ENCODE measurements at regions not wholly inside any gene's neighbourhood (a gene's known extent, or its start where the extent isn't known, plus 50 kb on each side); places are given as distances from the start of the nearest gene placed in this dataset.
A peak's percentile ranks its signal among the peaks of the same experiment; 100 is the strongest.
"Not testable (repeated sequence)": the region's sequence is repeated elsewhere in the genome, so short reads cannot be mapped to it uniquely, and the experiment has no call there.

GRCh38 chr5:39779831-39780230, 355.1 kb upstream of the DAB2 start:
- DNase-seq = peak; percentile 48

GRCh38 chr5:39775797-39776365, 351.1 kb upstream of the DAB2 start:
- peak; percentile 25 for DNase-seq

DNA sequence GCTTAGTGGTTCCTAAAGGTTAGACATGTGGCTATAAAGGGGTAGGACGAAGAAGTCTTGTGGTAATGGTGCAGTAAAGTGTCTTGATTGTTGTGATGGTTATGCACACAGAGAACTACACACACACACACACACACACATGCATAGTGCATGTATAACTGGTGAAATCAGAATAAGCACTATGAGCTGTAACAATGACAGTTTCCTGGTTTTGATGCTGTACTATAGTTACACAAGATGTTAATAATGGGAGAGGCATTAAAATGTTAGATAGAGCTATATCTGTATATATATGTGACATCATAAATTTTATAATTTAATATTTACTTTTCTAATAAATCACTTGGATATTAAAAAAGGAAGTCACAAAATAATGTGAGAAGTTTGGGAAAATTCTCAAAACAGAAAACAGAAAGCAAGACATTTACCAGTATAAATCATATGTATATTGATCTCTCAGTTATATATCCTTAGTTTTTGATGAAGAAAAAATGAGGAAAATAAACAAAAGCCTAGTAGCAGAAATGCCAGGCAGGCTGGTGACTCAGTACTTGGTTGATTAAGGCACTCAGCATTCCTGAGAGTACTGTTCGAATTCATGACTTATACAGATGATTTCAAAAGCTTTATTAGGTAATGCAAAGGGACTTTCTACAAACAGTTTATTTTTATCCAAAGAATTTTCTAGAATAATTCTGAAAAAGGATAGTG, 350.5 kb upstream of the DAB2 start:
- DNase-seq = peak; percentile 91

DNA sequence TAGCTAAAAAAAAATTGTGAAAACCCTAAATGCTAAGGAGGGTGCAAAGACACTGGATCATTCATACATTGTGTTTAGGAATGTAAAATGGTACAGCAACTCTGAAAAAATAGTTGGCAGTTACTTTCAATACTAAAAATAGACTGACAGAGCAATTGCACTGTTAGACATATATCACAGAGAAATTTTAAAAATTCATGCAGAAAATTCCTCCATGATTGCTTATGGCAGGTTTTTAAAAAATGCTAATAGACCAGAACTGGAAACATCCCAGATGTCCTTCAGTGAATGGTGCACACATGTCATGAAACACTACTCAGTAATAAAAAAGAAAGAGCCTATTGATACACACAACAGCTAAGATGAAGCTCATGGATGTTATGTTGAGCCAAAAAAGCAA, 349.8 kb upstream of the DAB2 start:
- DNase-seq = peak; percentile 76

- no peak for DNase-seq
Observed at GRCh38 chr5:39772307-39772706, 347.5 kb upstream of the DAB2 start.

DNA sequence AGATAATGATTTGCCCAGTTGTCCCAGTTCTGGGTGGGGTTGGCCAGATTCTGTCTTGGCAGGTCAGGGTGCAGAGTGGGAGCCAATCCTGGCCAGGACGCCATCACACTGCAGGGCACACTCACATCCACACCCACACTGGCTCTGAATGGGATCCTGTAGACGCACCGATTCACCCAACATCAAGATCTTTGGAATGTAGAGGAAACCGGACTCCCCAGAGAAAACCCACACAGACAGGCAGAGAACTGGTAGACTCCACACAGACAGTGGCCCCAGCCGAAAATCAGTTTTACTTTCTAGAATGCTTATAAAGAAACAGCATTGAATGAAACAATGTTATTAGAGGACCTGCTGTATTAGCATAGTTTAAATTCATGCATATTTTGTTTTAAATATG, 343.1 kb upstream of the DAB2 start:
- DNase-seq = no peak

DNA sequence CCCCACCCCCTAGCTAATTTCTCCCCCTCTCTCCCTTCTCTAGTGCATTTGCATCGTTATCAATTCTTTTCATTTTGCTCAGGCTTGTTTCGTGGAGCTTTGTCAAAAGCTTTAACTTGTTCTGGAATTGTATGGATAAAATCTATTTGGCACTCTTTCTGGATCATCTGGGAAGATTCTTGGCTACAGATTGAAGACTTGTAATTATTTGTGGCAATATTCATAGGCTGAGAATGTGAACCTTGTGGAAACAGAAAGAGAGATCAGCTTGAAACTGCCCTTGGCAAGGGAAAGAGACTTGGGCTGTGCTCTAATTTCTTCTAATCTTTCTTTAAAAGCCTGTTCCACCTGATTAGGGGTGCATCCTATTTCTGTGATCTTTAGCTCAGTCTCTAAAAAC, 340.6 kb upstream of the DAB2 start:
- DNase-seq = peak; percentile 78

- DNase-seq = no peak
Observed at GRCh38 chr5:39762761-39763160, 338.0 kb upstream of the DAB2 start.

- DNase-seq = no peak
Observed at GRCh38 chr5:39761199-39761950, 336.6 kb upstream of the DAB2 start.

GRCh38 chr5:39760385-39761198, 335.8 kb upstream of the DAB2 start:
- DNase-seq = peak; percentile 98

DNA sequence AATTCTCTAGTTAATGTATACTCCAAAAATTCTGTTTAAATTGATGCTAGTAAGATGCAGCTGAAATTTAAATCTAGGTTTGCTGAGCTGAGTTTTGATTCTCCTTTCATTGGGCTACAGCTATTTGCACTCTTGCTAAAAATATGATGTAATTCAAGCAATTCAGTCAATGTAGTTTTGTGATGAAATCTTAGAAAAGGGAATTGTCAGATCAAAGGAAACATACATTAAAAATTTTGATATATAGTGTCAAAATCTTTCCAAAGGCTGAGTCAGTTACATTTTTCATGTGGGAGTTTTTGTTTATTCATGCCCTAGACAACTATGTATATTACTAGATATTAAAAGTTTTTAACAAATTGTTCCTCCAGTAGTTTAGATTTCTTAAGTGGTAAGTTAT, 334.9 kb upstream of the DAB2 start:
- peak; percentile 58 for DNase-seq

GRCh38 chr5:39758426-39758825, 333.6 kb upstream of the DAB2 start:
- peak; percentile 33 for DNase-seq

DNA sequence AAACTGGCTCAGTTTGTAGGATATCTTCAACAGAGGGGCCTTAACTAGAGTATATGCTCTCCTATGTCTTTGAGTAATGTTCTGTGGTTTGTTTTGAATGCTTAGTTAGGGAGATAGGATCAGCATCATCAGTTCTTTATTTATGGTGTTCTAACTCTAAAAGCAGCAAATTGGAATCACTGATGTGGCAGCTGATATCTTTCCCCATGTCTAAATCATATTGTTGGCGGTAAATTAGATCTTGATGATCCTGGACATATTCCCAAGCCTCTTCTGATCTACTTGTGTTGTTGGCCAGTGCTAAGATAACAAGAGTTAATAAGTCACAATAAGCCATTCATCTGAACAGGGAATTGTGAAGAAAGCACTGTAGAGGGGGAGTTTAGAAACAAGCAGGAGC, 332.4 kb upstream of the DAB2 start:
- peak; percentile 85 for DNase-seq

DNA sequence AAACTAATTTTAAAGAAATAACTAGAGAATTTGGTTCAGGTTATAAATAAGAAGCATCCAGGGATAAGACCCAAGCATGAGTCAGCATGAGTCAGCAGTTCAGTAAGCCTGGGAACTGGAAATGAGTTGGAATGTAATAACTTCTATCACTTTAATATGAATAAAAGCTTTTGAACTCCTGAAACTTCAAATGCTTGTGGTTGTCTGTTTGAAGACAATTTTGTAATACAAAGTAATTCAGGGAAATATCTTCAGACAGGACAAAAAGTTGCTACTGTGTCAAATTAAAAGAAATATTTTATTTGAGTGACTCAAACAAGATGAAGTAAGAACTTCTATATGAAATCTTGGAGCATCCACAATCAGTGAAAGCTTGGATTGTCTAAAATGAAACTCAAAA, 331.2 kb upstream of the DAB2 start:
- peak; percentile 98 for DNase-seq

GRCh38 chr5:39755452-39755851, 330.7 kb upstream of the DAB2 start:
- no peak for DNase-seq

DNA sequence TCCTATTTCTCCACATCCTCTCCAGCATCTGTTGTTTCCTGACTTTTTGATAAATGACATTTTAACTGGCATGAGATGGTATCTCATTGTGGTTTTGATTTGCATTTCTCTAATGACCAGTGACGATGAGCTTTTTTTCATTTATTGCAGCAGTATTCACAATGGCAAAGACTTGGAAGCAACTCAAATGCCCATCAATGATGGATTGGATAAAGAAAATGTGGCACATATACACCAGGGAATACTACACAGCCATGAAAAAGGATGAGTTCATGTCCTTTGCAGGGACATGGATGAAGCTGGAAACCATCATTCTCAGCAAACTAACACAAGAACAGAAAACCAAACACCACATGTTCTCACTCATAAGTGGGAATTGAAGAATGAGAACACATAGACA, 329.0 kb upstream of the DAB2 start:
- not testable (repeated sequence) for DNase-seq

- DNase-seq = no peak
Observed at GRCh38 chr5:39750661-39751060, 325.9 kb upstream of the DAB2 start.

GRCh38 chr5:39742916-39743315, 318.1 kb upstream of the DAB2 start:
- peak; percentile 23 for DNase-seq

DNA sequence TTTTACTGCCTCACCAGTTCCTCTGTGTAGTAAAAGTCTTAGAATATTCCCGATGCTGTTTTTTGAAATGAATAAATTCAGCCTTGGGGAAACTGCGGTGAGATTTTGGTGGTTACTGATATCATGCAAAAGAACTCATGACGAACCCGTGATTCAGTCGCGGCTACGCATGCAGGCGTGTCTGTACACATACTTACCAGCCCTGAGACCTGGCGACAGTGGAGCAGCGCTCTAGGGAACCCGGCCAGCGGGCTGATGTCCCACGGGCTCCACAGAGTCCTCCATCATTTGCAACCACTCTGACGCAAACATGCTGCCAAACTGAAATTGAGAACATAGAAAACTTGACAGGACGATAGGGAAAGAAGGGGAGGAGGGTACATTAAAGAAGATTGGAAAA, 315.6 kb upstream of the DAB2 start:
- DNase-seq = no peak

DNA sequence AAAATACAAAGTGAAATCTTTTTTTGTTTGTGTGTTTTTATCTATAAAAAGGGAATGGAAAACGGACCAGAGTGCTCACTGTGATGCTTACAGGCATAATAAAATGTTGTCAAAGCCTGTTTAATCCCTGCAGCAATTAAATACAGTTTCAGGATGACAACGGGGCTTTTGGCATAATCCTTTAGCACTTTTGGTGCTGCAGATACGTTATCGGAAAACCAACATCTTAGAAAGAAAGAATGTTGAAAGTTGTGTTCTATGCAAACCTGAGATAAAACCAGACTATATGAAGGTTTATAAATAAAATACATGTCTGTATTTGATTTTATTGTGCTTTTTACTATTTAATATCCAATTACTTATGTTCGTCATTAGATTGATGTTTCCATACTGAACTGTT, 307.4 kb upstream of the DAB2 start:
- no peak for DNase-seq

DNA sequence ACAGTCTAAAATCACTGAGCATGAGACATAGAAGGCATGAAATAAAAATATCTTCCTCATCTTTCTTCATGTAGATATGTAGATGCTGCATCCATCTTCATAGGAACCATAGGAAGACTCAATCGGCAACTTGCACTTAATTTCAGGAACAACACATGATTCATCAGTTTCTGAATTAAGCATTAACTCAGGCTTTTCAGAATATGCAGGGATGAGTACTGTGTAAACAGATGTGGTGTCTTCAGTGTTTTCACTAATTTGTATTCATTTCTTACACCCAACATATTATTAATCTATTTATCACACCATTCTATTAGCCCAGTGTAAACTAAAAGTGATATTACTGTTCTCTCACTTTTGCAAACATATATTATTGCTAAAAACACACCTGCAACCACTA, 305.9 kb upstream of the DAB2 start:
- no peak for DNase-seq

- DNase-seq = no peak
Observed at GRCh38 chr5:39730006-39730405, 305.2 kb upstream of the DAB2 start.

DNA sequence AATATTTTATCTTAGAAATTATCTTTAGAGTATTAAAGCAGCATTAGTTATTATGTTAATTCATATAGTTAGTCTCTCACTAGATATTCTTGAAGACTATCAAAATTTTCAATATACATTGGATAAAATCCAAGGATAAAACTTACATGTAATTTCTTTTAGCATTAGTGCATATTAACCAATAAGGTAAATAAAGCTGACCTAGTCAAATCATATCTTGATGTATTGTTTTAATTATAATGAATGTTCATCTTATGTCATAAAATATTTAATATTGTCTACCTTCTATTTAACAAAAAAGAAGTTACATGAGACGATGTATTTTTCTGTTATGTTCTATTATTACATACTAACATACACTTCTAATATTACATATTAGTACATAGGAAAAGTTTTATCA, 301.7 kb upstream of the DAB2 start:
- no peak for DNase-seq
